WERI-Rb-1 (cell line): ENCODE measurements at regions not wholly inside any gene's neighbourhood (a gene's known extent, or its start where the extent isn't known, plus 50 kb on each side); places are given as distances from the start of the nearest gene placed in this dataset.

Experiments
- DNase-seq: peaks from one replicate; pipeline ENCODE4 v3.0.0-alpha.2; 2020
- H3K27ac ChIP-seq: fragments of 250-450 bp; sonication (Bioruptor Pico); 2 replicates; pipeline ENCODE4 v1.5.1; 2020; ENCODE audit warnings: mild to moderate bottlenecking, moderate library complexity
- H3K27me3 ChIP-seq: fragments of 250-450 bp; sonication (Bioruptor Pico); 2 replicates; pipeline ENCODE4 v1.5.1; 2021; ENCODE audit warnings: mild to moderate bottlenecking, low read depth, moderate library complexity; ENCODE audit not compliant: insufficient read depth, severe bottlenecking
- H3K36me3 ChIP-seq: fragments of 250-450 bp; sonication (Bioruptor Pico); 2 replicates; pipeline ENCODE4 v1.5.1; 2020; ENCODE audit warnings: mild to moderate bottlenecking, moderate library complexity
- H3K4me3 ChIP-seq: 2 replicates; pipeline ENCODE4 v1.5.1; 2011; ENCODE audit warnings: low read depth, mild to moderate bottlenecking, control low read depth, low read length
- H3K9me3 ChIP-seq: fragments of 250-450 bp; sonication (Bioruptor Pico); 2 replicates; pipeline ENCODE4 v1.5.1; 2021; ENCODE audit warnings: mild to moderate bottlenecking, moderate library complexity; ENCODE audit not compliant: severe bottlenecking
- TF ChIP-seq, protein P1 (sequence below): IDR thresholded peaks from 2 replicates; pipeline ENCODE4 v1.5.1; 2011; ENCODE audit warnings: low read depth, mild to moderate bottlenecking, control low read depth, inconsistent platforms, low read length

DNA sequence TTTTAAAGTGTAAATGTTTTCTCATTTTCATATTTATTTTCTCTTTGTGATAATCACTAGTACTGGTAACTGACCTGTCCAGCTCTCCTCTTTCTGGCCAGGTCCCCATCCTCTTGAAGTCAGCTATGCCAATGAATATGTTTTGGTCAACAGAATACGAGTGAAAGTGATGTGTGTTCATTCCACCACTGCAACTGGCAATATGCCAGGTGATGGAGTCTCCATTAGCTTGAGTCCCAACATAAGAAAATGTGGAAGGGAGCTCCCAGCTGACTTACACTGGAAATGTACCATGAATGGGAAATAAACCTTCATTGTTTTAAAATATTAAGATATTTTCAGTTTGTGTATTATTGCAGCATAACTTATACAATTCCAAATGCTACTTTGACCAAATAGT is 75.8 kb downstream of the CCDC34 start:
- Histone ChIP-seq H3K4me3 (no peak overlapping the region), H3K9me3 (peaks cover 12% of the 10 kb centered on the region), H3K27me3 (no peaks in the 10 kb centered on the region), H3K27ac (no peak overlapping the region), H3K36me3 (no peaks in the 10 kb centered on the region)
- DNase-seq: no peak
- TF ChIP-seq, protein P1, sequence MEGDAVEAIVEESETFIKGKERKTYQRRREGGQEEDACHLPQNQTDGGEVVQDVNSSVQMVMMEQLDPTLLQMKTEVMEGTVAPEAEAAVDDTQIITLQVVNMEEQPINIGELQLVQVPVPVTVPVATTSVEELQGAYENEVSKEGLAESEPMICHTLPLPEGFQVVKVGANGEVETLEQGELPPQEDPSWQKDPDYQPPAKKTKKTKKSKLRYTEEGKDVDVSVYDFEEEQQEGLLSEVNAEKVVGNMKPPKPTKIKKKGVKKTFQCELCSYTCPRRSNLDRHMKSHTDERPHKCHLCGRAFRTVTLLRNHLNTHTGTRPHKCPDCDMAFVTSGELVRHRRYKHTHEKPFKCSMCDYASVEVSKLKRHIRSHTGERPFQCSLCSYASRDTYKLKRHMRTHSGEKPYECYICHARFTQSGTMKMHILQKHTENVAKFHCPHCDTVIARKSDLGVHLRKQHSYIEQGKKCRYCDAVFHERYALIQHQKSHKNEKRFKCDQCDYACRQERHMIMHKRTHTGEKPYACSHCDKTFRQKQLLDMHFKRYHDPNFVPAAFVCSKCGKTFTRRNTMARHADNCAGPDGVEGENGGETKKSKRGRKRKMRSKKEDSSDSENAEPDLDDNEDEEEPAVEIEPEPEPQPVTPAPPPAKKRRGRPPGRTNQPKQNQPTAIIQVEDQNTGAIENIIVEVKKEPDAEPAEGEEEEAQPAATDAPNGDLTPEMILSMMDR: no peak

DNA sequence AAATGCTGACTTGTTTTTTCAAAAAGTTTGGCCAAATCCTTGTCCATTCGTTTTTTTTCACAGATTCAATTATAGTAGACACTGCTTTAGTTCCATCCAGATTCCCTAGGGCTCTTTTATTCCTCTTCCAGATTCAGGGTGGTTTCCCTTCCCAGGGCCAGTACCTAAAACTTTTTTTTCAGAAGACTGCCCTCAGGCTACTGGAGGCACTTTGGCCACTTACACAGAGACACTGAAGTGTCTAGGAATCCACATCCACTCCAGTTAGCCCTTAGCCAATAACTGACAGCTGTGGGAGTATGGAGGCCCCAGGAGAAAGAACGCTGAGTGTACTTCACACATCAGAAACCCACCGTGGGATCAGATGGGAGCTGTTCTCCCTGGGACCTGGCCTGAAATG is 77.3 kb downstream of the CCDC34 start:
- Histone ChIP-seq H3K9me3 (peaks cover 2% of the 10 kb centered on the region), H3K36me3 (no peaks in the 10 kb centered on the region), H3K4me3 (no peak overlapping the region), H3K27me3 (no peaks in the 10 kb centered on the region), H3K27ac (no peak overlapping the region)
- TF ChIP-seq, protein P1: no peak
- no peak for DNase-seq

DNA sequence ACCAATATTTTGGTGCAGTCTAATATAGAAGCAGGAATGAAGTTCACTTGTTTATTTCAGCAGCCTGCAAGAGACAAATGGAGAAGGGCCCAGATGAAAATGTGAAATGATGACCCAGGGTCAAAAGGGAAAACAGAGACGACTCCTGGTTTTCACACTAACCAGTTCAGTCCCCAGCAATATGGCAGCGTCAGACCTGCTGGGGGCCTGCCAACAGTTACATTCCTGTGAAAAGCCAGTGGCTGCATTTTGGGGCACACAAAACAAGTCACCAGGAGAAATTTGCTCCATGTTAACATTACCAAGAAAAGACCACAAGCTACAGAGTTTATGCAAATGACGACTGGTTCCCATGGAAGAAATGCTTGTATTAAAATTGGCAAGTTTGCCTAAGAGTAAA is 80.2 kb downstream of the CCDC34 start:
- Histone ChIP-seq H3K27ac (no peak overlapping the region), H3K9me3 (no peaks in the 10 kb centered on the region), H3K4me3 (no peak overlapping the region), H3K36me3 (no peaks in the 10 kb centered on the region), H3K27me3 (no peaks in the 10 kb centered on the region)
- TF ChIP-seq, protein P1: no peak
- no peak for DNase-seq

GRCh38 chr11:27281740-27282590 is 81.0 kb downstream of the CCDC34 start:
- H3K27ac ChIP-seq: no peak overlapping the region
- H3K4me3 ChIP-seq: no peak overlapping the region
- TF ChIP-seq, protein P1: no peak
- H3K9me3 ChIP-seq: no peaks in the 10 kb centered on the region
- DNase-seq: no peak
- no peaks in the 10 kb centered on the region for H3K27me3 ChIP-seq
- H3K36me3 ChIP-seq: no peaks in the 10 kb centered on the region

GRCh38 chr11:27281276-27281675 is 81.7 kb downstream of the CCDC34 start:
- TF ChIP-seq, protein P1: no peak
- Histone ChIP-seq H3K36me3 (no peaks in the 10 kb centered on the region), H3K4me3 (no peak overlapping the region), H3K27me3 (no peaks in the 10 kb centered on the region), H3K27ac (no peak overlapping the region), H3K9me3 (no peaks in the 10 kb centered on the region)
- no peak for DNase-seq

DNA sequence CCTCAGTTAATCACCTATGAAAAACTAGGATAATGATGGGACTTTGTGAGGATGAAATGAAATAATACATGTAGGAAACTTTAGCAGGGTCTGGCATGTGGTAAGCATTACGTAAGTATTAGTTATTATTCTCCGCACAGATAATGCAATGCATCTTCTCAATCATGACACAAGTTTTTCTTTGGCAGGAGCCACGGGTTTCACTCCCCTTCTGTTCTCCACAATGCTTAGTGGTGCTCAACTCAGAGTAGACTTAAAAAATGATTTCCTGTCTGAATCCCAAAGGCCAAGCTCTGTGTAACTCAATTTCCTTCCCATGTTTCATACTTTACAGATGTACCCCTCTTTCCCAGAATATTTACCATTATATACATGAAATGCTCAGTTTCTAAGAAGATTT is 82.9 kb downstream of the CCDC34 start:
- no peak overlapping the region for H3K4me3 ChIP-seq
- no peaks in the 10 kb centered on the region for H3K9me3 ChIP-seq
- no peak overlapping the region for H3K27ac ChIP-seq
- TF ChIP-seq, protein P1: no peak
- no peaks in the 10 kb centered on the region for H3K27me3 ChIP-seq
- no peaks in the 10 kb centered on the region for H3K36me3 ChIP-seq
- no peak for DNase-seq
